Left ventricle myocardium superior (tissue), 1 donor: ENCODE measurements at regions not wholly inside any gene's neighbourhood (a gene's known extent, or its start where the extent isn't known, plus 50 kb on each side); places are given as distances from the start of the nearest gene placed in this dataset.

Source experiments
- ATAC-seq: fragments of 200-7000 bp; cut with Tn5 transposase; one replicate; pipeline ENCODE4 v1.9.1; 2020; ENCODE audit warnings: mild to moderate bottlenecking, moderate library complexity
- DNase-seq: peaks from one replicate; pipeline ENCODE4 v3.0.0-alpha.2; 2020
- intact Hi-C: fragments of 100-400 bp; cut with micrococcal nuclease; formaldehyde crosslinking; loops from one replicate; pipeline ENCODE4 v1.11.0; 2022
- donor health status: DM: no; HTN: yes; CAD: no; lungs with severe emphysema.

DNA sequence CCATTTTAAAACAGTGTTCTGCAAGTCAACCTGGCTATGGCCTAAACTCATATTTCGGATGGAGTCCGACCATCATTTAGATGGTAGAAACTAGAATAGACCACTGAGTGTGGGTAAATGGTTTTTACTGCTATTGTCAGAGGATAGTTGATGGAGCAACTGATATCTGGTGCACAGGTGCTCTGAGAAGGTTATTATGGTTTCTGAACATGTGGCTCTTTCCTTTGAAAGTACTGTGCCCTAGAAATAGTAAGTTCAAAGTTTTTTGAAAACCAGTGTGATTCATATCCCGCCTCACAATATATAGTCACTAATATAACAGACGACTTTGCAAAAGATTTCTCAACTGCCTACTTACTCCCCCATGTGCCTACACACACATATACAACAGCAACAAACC, 64.4 kb upstream of the BTG1 start:
- DNase-seq (no peak), ATAC-seq (no peak)
- intact Hi-C loops: no loop called here

DNA sequence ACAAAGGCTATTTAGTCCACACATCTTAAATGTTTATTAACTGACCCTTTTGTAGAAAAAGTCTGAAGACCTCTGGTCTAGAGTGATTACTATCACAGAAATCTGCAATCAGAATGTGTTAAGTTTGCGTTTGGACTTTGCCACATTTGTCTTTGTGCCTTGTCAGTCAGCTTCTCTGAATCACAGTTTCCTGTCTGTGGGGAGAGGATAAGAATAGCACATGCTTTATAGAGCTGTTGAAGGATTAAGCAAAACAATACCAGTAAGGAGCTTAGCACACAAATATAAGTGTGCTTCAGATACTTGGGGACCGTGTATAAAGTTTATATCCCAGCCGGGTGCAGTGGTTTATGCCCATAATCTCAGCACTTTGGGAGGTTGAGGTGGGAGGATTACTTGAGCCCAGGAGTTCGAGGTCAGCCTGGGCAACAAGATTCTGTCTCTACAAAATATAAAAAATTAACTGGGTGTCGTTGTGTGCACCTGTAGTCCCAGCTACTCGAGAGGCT, 63.0 kb upstream of the BTG1 start:
- intact Hi-C loops: no loop called here
- DNase-seq (no peak), ATAC-seq (peak; percentile 84)

DNA sequence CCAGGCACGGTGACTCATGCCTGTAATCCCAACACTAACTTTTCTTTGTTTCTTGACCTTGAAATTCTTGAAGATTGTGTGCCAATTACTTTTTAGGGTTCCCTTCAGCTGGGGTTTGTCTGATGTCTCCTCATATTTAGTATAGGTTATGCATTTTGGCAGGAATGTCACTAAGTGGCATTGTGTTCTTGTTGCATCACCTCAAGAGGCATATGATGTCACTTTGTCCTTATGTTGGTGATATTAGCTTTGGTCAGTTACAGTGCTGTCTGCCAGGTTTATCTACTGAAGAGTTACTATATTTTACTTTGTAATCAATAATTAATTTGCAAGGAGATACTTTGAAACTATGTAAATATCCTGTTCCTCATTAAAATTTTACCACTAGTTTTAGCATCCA, 61.0 kb upstream of the BTG1 start:
- ATAC-seq (no peak), DNase-seq (no peak)
- intact Hi-C loops: no loop called here

GRCh38 chr12:92206011-92206410, 60.4 kb upstream of the BTG1 start:
- DNase-seq (no peak), ATAC-seq (no peak)
- intact Hi-C loops: no loop called here

GRCh38 chr12:92199819-92200576, 54.4 kb upstream of the BTG1 start:
- no peak for DNase-seq
- ATAC-seq: no peak
- intact Hi-C loops: no loop called here

GRCh38 chr12:92197815-92198214, 52.2 kb upstream of the BTG1 start:
- DNase-seq (no peak), ATAC-seq (no peak)
- intact Hi-C loops: no loop called here

DNA sequence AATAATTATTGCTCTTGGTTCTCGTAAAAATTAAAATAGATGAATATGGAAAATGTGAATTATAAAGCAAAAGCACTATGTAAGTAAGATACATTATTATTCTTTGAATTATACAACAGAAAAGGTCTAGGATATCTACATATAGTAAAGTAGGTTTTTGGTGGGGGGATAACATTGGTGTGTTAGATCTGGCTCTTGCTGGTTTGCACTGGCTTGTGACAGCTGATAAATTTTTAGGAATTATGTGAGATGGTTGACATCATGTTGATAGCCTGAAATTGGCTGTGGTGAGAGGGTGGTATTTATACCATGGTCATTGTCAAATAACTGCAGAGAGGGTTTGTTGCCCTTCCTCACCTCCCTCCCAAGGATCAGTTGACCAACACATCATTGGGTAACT, 50.7 kb upstream of the BTG1 start:
- no peak for ATAC-seq
- intact Hi-C loops: no loop called here

More for the DNA sequence above, 50.7 kb upstream of the BTG1 start:
- DNase-seq: no peak
